ENCODE measurements at regions not wholly inside any gene's neighbourhood (a gene's known extent, or its start where the extent isn't known, plus 50 kb on each side); places are given as distances from the start of the nearest gene placed in this dataset.

- Histone ChIP-seq H3K27ac (no peak overlapping the region), H3K4me1 (no peaks in the 10 kb centered on the region), H3K36me3 (no peaks in the 10 kb centered on the region), H4K20me1 (no peaks in the 10 kb centered on the region), H3K27me3 (no peaks in the 10 kb centered on the region), H3K9ac (no peak overlapping the region), H3K9me3 (replicated peaks in 1 of 11) (no peaks in the 10 kb centered on the region), H3K4me3 (no peak overlapping the region), H3K4me2 (no peak overlapping the region)
- no peak for TF ChIP-seq Cebpa-rat (IDR thresholded peaks at IDR 0.05)
Measured at GRCh38 chr14:85205875-85206274, 324.1 kb upstream of the FLRT2 start.

GRCh38 chr14:85214471-85214870, 315.5 kb upstream of the FLRT2 start:
- Histone ChIP-seq H3K4me3 (no peak overlapping the region), H3K27me3 (no peaks in the 10 kb centered on the region), H3K9ac (no peak overlapping the region), H3K4me1 (no peaks in the 10 kb centered on the region), H3K9me3 (replicated peaks in 1 of 11) (peaks cover 0 to 5% (median 0%) of the 10 kb centered on the region in 11 experiments; a peak in 2 of 22 replicates), H3K27ac (no peak overlapping the region), H3K4me2 (no peak overlapping the region), H3K36me3 (no peaks in the 10 kb centered on the region), H4K20me1 (no peaks in the 10 kb centered on the region)
- TF ChIP-seq Cebpa-rat (IDR thresholded peaks at IDR 0.05), result no peak

- H3K4me1 ChIP-seq, result no peaks in the 10 kb centered on the region
- no peak for TF ChIP-seq Cebpa-rat (IDR thresholded peaks at IDR 0.05)
- no peaks in the 10 kb centered on the region for H3K27me3 ChIP-seq
- H3K36me3 ChIP-seq, result no peaks in the 10 kb centered on the region
- H3K27ac ChIP-seq, result no peak overlapping the region
- H3K9ac ChIP-seq, result no peak overlapping the region
- no peak overlapping the region for H3K4me3 ChIP-seq
- peaks cover 0 to 5% (median 0%) of the 10 kb centered on the region in 11 experiments; a peak in 2 of 22 replicates for H3K9me3 ChIP-seq (replicated peaks in 1 of 11)
- no peaks in the 10 kb centered on the region for H4K20me1 ChIP-seq
- H3K4me2 ChIP-seq, result no peak overlapping the region
Measured at GRCh38 chr14:85217412-85217811, 312.5 kb upstream of the FLRT2 start.

GRCh38 chr14:85218982-85219381, 311.0 kb upstream of the FLRT2 start:
- H3K4me1 ChIP-seq, result no peaks in the 10 kb centered on the region
- H4K20me1 ChIP-seq, result no peaks in the 10 kb centered on the region
- H3K9me3 ChIP-seq (replicated peaks in 1 of 11), result no peaks in the 10 kb centered on the region
- no peak overlapping the region for H3K9ac ChIP-seq
- no peak overlapping the region for H3K4me2 ChIP-seq
- H3K27ac ChIP-seq, result no peak overlapping the region
- H3K27me3 ChIP-seq, result no peaks in the 10 kb centered on the region
- no peaks in the 10 kb centered on the region for H3K36me3 ChIP-seq
- no peak for TF ChIP-seq Cebpa-rat (IDR thresholded peaks at IDR 0.05)
- no peak overlapping the region for H3K4me3 ChIP-seq

- no peak overlapping the region for H3K4me2 ChIP-seq
- no peaks in the 10 kb centered on the region for H3K27me3 ChIP-seq
- H3K36me3 ChIP-seq, result no peaks in the 10 kb centered on the region
Measured at GRCh38 chr14:85221832-85222231, 308.1 kb upstream of the FLRT2 start.

GRCh38 chr14:85222341-85222740, 307.6 kb upstream of the FLRT2 start:
- no peak overlapping the region for H3K4me2 ChIP-seq
- H3K4me3 ChIP-seq, result no peak overlapping the region
- H3K9ac ChIP-seq, result no peak overlapping the region
- H3K4me1 ChIP-seq, result no peaks in the 10 kb centered on the region
- no peak overlapping the region for H3K27ac ChIP-seq
- TF ChIP-seq Cebpa-rat (IDR thresholded peaks at IDR 0.05), result no peak
- H3K27me3 ChIP-seq, result no peaks in the 10 kb centered on the region
- H3K9me3 ChIP-seq (replicated peaks in 1 of 11), result no peaks in the 10 kb centered on the region
- H3K36me3 ChIP-seq, result no peaks in the 10 kb centered on the region
- H4K20me1 ChIP-seq, result no peaks in the 10 kb centered on the region

More at GRCh38 chr14:85221832-85222231, 308.1 kb upstream of the FLRT2 start:
- Histone ChIP-seq H3K9ac (no peak overlapping the region), H3K9me3 (replicated peaks in 1 of 11) (no peaks in the 10 kb centered on the region), H4K20me1 (no peaks in the 10 kb centered on the region), H3K4me1 (no peaks in the 10 kb centered on the region), H3K27ac (no peak overlapping the region), H3K4me3 (no peak overlapping the region)
- no peak for TF ChIP-seq Cebpa-rat (IDR thresholded peaks at IDR 0.05)

GRCh38 chr14:85223667-85224066, 306.3 kb upstream of the FLRT2 start:
- Histone ChIP-seq H4K20me1 (no peaks in the 10 kb centered on the region), H3K4me3 (no peak overlapping the region), H3K4me2 (no peak overlapping the region), H3K9me3 (replicated peaks in 1 of 11) (no peaks in the 10 kb centered on the region), H3K27ac (no peak overlapping the region), H3K9ac (no peak overlapping the region), H3K36me3 (no peaks in the 10 kb centered on the region), H3K4me1 (no peaks in the 10 kb centered on the region), H3K27me3 (no peaks in the 10 kb centered on the region)
- no peak for TF ChIP-seq Cebpa-rat (IDR thresholded peaks at IDR 0.05)

- H3K9ac ChIP-seq, result no peak overlapping the region
- no peaks in the 10 kb centered on the region for H3K36me3 ChIP-seq
- TF ChIP-seq Cebpa-rat (IDR thresholded peaks at IDR 0.05), result no peak
- H3K4me1 ChIP-seq, result no peaks in the 10 kb centered on the region
- H4K20me1 ChIP-seq, result no peaks in the 10 kb centered on the region
- H3K27ac ChIP-seq, result no peak overlapping the region
- no peaks in the 10 kb centered on the region for H3K27me3 ChIP-seq
- no peak overlapping the region for H3K4me2 ChIP-seq
- H3K9me3 ChIP-seq (replicated peaks in 1 of 11), result no peaks in the 10 kb centered on the region
- no peak overlapping the region for H3K4me3 ChIP-seq
Measured at GRCh38 chr14:85224241-85224640, 305.7 kb upstream of the FLRT2 start.

- no peak for TF ChIP-seq Cebpa-rat (IDR thresholded peaks at IDR 0.05)
Measured at GRCh38 chr14:85233756-85234155, 296.2 kb upstream of the FLRT2 start.

GRCh38 chr14:85234156-85235025, 295.6 kb upstream of the FLRT2 start:
- no peaks in the 10 kb centered on the region for H4K20me1 ChIP-seq
- no peak for TF ChIP-seq Cebpa-rat (IDR thresholded peaks at IDR 0.05)
- peaks cover 0 to 17% (median 0%) of the 10 kb centered on the region in 11 experiments; a peak in 6 of 22 replicates for H3K9me3 ChIP-seq (replicated peaks in 1 of 11)
- peaks cover 0 to 1% (median 0%) of the 10 kb centered on the region in 10 experiments; a peak in 2 of 20 replicates for H3K4me1 ChIP-seq
- H3K27ac ChIP-seq, result no peak overlapping the region
- no peaks in the 10 kb centered on the region for H3K27me3 ChIP-seq
- H3K4me2 ChIP-seq, result no peak overlapping the region
- no peak overlapping the region for H3K4me3 ChIP-seq
- H3K36me3 ChIP-seq, result no peaks in the 10 kb centered on the region
- no peak overlapping the region for H3K9ac ChIP-seq

More at GRCh38 chr14:85233756-85234155, 296.2 kb upstream of the FLRT2 start:
- Histone ChIP-seq H3K4me3 (no peak overlapping the region), H4K20me1 (no peaks in the 10 kb centered on the region), H3K27me3 (no peaks in the 10 kb centered on the region), H3K4me1 (no peaks in the 10 kb centered on the region), H3K4me2 (no peak overlapping the region), H3K36me3 (no peaks in the 10 kb centered on the region), H3K27ac (no peak overlapping the region), H3K9me3 (replicated peaks in 1 of 11) (peaks cover 0 to 17% (median 0%) of the 10 kb centered on the region in 11 experiments; a peak in 6 of 22 replicates), H3K9ac (no peak overlapping the region)

Data from BLaER1 treated with 17β-estradiol and CSF1 and Interleukin-3, amounts not matched to agents 10 nM and 100 nM (cell line).